GM23248 (cell line): ENCODE measurements at regions not wholly inside any gene's neighbourhood (a gene's known extent, or its start where the extent isn't known, plus 50 kb on each side); places are given as distances from the start of the nearest gene placed in this dataset. TPM values are rescaled to one million over a fixed set of nuclear protein-coding genes. Genes with fewer than 3 reads are reported as not detected.
"Not testable (repeated sequence)": the region's sequence is repeated elsewhere in the genome, so short reads cannot be mapped to it uniquely, and the experiment has no call there.

Source experiments
- DNase-seq: peaks from one replicate; pipeline ENCODE4 v3.0.0-alpha.2; 2015
- H2AFZ ChIP-seq: fragments of 200-600 bp; sonication (generic); 2 replicates; pipeline ENCODE4 v1.6.1; 2016; ENCODE audit warnings: antibody characterized with exemption
- H3F3A ChIP-seq: fragments of 200-600 bp; sonication (generic); 2 replicates; pipeline ENCODE4 v1.6.1; 2016; ENCODE audit warnings: mild to moderate bottlenecking, antibody characterized with exemption, mixed run types; ENCODE audit not compliant: insufficient read depth
- H3K27ac ChIP-seq: fragments of 200-600 bp; sonication (generic); 2 replicates; pipeline ENCODE4 v1.5.1; 2016; ENCODE audit warnings: mild to moderate bottlenecking
- H3K27me3 ChIP-seq: fragments of 200-600 bp; sonication (generic); replicated peaks from 2 replicates; pipeline ENCODE4 v1.6.1; 2016; ENCODE audit warnings: mild to moderate bottlenecking; ENCODE audit not compliant: insufficient read depth
- H3K36me3 ChIP-seq: fragments of 200-600 bp; sonication (generic); 2 replicates; pipeline ENCODE4 v1.6.1; 2016; ENCODE audit warnings: low read depth, mild to moderate bottlenecking
- H3K4me1 ChIP-seq: fragments of 200-600 bp; sonication (generic); 2 replicates; pipeline ENCODE4 v1.6.1; 2016; ENCODE audit warnings: mild to moderate bottlenecking; ENCODE audit not compliant: insufficient read depth
- H3K4me2 ChIP-seq: fragments of 200-600 bp; sonication (generic); one replicate; pipeline ENCODE4 v1.6.1; 2016; ENCODE audit warnings: mild to moderate bottlenecking; ENCODE audit not compliant: unreplicated experiment
- H3K4me3 ChIP-seq: fragments of 200-600 bp; sonication (generic); 2 replicates; pipeline ENCODE4 v1.5.1; 2016; ENCODE audit warnings: mild to moderate bottlenecking
- H3K79me2 ChIP-seq: fragments of 200-600 bp; sonication (generic); 2 replicates; pipeline ENCODE4 v1.6.1; 2016; ENCODE audit warnings: mild to moderate bottlenecking; ENCODE audit not compliant: insufficient read depth
- H3K9ac ChIP-seq: fragments of 200-600 bp; sonication (generic); 2 replicates; pipeline ENCODE4 v1.6.1; 2016; ENCODE audit warnings: mild to moderate bottlenecking
- H3K9me2 ChIP-seq: fragments of 200-600 bp; sonication (generic); 2 replicates; pipeline ENCODE4 v1.6.1; 2016; ENCODE audit warnings: mixed run types, mild to moderate bottlenecking, moderate library complexity; ENCODE audit not compliant: insufficient read depth
- H3K9me3 ChIP-seq: fragments of 200-600 bp; sonication (generic); one replicate; pipeline ENCODE4 v1.6.1; 2017; ENCODE audit warnings: low read depth
- H4K20me1 ChIP-seq: fragments of 200-600 bp; sonication (generic); 2 replicates; pipeline ENCODE4 v1.6.0; 2016; ENCODE audit not compliant: insufficient read depth
- EZH2 ChIP-seq: fragments of 200-600 bp; sonication (generic); IDR thresholded peaks from 2 replicates; pipeline ENCODE4 v1.6.1; 2018; ENCODE audit warnings: antibody characterized with exemption, mild to moderate bottlenecking; ENCODE audit not compliant: insufficient read depth, poor library complexity, severe bottlenecking
- EZH2phosphoT487 ChIP-seq: fragments of 200-600 bp; sonication (generic); IDR thresholded peaks from 2 replicates; pipeline ENCODE4 v1.6.1; 2018; ENCODE audit warnings: antibody characterized with exemption, moderate library complexity, mild to moderate bottlenecking, low read depth; ENCODE audit not compliant: insufficient read depth
- WGBS, 2 experiments: methylation state at CpG; one replicate each; pipeline ENCODE4 v1.1.6; 2015 to 2017; ENCODE audit warnings: low lambda C conversion rate in 2 of 2, low coverage in 1 of 2; ENCODE audit errors: missing lambda C conversion rate in 2 of 2; 5-methylcytosine and 5-hydroxymethylcytosine counted together
- in situ Hi-C: fragments of 300-500 bp; cut with MboI; formaldehyde crosslinking; loops from 2 replicates; pipeline ENCODE4 v1.15.0; 2020
- small RNA-seq: library from RNA; depleted of rRNA; stranded (forward); fragments of <200 nt; gene quantifications from one replicate; pipeline ENCODE3, GENCODE V24; 2014; ENCODE audit warnings: low read depth, low replicate concordance

- DNase-seq, H3K27ac ChIP-seq, in situ Hi-C loops, H3K4me1 ChIP-seq, H3K79me2 ChIP-seq, H3K9me2 ChIP-seq, H3K36me3 ChIP-seq, H2AFZ ChIP-seq, H3K9ac ChIP-seq, H3K4me3 ChIP-seq, H3F3A ChIP-seq, H3K4me2 ChIP-seq, H3K9me3 ChIP-seq, H4K20me1 ChIP-seq, H3K27me3 ChIP-seq: not testable (repeated sequence)
- WGBS, 2 experiments, result 39 to 46% methylated on average over 2 of the region's 2 CpGs
Observed at GRCh38 chr5:62252519-62252918, 53.5 kb upstream of the KIF2A start.

DNA sequence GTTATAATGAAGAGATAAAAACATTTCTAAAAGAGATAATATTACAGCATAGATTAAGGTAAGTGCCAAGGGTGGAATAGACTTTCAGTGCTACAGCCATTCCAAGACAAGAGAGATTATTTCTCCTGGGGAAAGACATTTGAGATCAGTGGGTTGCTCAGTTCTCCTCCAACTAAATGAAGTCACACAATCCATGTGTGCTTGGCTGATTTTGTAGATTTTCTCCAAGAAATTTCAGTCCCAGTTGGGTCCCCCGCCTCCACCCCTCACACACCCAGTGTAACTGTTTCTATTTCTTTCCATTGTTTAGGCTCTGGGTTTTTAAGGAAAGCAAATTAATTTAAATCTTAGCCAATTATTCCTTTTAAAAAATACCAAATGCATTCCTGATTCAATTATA, 50.5 kb upstream of the KIF2A start:
- H4K20me1 ChIP-seq, H3K4me1 ChIP-seq, DNase-seq, H3K9me3 ChIP-seq, H3F3A ChIP-seq, H3K9me2 ChIP-seq, H3K9ac ChIP-seq, in situ Hi-C loops, H3K4me2 ChIP-seq, H3K27me3 ChIP-seq, H3K27ac ChIP-seq, H2AFZ ChIP-seq, H3K4me3 ChIP-seq, H3K79me2 ChIP-seq, H3K36me3 ChIP-seq: not testable (repeated sequence)
- WGBS, 2 experiments, result 0% methylated on average over 1 of the region's 1 CpG

DNA sequence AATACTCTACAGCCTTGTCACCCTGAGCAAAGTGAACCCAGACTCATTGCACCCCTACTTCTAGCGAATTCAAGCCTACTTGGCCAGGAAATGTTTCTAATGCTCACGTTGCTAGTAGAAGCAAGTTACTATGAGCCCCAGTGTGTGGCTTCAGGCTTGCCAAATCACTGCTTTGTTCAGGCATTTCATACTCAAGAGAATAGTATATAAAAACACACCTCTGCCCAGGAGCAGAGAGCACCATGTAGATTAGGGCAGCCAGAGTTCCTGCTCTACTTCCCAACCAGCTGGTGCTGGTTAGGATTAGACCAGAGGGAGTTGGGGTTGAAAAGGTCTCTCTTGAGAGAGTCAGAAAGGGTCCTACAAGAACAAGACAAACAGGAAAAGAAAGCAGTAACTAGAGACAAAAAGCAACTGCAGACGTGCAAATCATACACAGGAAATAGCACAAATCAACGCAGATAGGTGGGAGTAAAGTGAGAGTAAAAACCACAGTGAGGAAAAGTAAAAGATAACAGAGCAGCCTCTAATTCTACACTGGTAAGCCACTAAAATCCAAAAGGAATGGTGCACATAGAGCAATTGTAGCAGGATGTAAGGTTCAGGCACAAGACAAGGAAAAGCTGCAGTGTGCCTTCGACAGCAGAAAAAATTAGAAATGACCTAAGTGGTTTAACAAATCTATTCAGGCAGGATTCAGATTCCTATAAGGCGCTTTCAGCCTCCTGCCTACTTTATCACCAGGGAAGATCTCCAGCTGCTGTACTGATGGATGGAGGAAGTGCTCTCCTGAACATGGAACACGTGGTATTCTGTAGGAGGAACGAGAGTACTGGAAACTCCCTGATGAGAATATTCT, 49.6 kb upstream of the KIF2A start:
- H3K27me3 ChIP-seq, result no peaks in the 10 kb centered on the region; the same call in 1 of the 2 replicates
- WGBS, 2 experiments, result 37 to 42% methylated on average over 8 of the region's 8 CpGs
- H4K20me1 ChIP-seq, result no peaks in the 10 kb centered on the region
- no peaks in the 10 kb centered on the region for H3K9me3 ChIP-seq
- no peaks in the 10 kb centered on the region for H3F3A ChIP-seq
- in situ Hi-C loops, result no loop called here
- H3K4me3 ChIP-seq, result no peak overlapping the region
- no peaks in the 10 kb centered on the region for H3K9me2 ChIP-seq
- H3K9ac ChIP-seq, result no peak overlapping the region
- H3K4me2 ChIP-seq, result no peak overlapping the region
- no peaks in the 10 kb centered on the region for H3K79me2 ChIP-seq
- H2AFZ ChIP-seq, result no peak overlapping the region
- no peak overlapping the region for H3K27ac ChIP-seq
- TF ChIP-seq EZH2phosphoT487 (no peak), EZH2 (no peak)
- no peaks in the 10 kb centered on the region for H3K36me3 ChIP-seq
- no peak for DNase-seq
- no peaks in the 10 kb centered on the region for H3K4me1 ChIP-seq

Small RNA genes lying in the stretch of these regions (small RNA-seq; reads per million reads assigned to genes)
- gene RN7SKP157 (not detected), gene RNU6-913P (not detected)
